Right lobe of liver (tissue), 4 donors: ENCODE measurements at regions not wholly inside any gene's neighbourhood (a gene's known extent, or its start where the extent isn't known, plus 50 kb on each side); places are given as distances from the start of the nearest gene placed in this dataset.

Experiments
- POLR2A ChIP-seq: fragments of 450-650 bp; IDR thresholded peaks from one replicate; pipeline ENCODE4 v1.6.1; 2017; ENCODE audit warnings: antibody characterized with exemption, mild to moderate bottlenecking
- TF ChIP-seq, protein P1 (sequence below), 4 donors: fragments of 200-600 bp in 3 of 4; fragments of 450-650 bp in 1 of 4; IDR thresholded peaks; one replicate each; pipeline versions ENCODE4 v1.5.1 to v1.8.0; 2016 to 2022; ENCODE audit warnings: antibody characterized with exemption in 4 of 4, mild to moderate bottlenecking in 2 of 4
- donor health status: DM: no; HTN: no; CAD: no.
- donor health status: DM: no; HTN: no; CAD: no.
- donor health status: DM: no; HTN: yes; CAD: no.

DNA sequence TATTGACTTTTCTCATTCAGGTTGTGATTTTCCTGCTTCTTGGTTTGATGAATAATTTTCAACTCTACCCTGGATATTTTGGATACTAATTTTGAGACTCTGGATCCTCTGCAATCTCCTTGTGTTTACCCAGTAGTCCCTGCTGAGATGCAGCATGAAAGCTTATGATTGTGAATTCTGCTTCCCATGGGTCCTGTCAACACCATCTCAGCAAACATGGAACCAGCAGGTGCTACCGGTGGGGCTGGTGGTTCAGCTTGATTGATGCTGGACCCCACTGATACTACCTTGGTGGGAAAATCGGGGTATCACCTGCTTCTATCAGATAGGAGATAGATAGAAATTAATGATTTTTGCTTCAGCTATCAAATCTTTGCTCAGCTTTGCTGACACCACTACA is 81.1 kb downstream of the SOWAHC start:
- TF ChIP-seq, protein P1, sequence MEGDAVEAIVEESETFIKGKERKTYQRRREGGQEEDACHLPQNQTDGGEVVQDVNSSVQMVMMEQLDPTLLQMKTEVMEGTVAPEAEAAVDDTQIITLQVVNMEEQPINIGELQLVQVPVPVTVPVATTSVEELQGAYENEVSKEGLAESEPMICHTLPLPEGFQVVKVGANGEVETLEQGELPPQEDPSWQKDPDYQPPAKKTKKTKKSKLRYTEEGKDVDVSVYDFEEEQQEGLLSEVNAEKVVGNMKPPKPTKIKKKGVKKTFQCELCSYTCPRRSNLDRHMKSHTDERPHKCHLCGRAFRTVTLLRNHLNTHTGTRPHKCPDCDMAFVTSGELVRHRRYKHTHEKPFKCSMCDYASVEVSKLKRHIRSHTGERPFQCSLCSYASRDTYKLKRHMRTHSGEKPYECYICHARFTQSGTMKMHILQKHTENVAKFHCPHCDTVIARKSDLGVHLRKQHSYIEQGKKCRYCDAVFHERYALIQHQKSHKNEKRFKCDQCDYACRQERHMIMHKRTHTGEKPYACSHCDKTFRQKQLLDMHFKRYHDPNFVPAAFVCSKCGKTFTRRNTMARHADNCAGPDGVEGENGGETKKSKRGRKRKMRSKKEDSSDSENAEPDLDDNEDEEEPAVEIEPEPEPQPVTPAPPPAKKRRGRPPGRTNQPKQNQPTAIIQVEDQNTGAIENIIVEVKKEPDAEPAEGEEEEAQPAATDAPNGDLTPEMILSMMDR (IDR thresholded peaks at IDR 0.05): no peak
- no peak for TF ChIP-seq POLR2A
